GM18498 (cell line): ENCODE measurements at regions not wholly inside any gene's neighbourhood (a gene's known extent, or its start where the extent isn't known, plus 50 kb on each side); places are given as distances from the start of the nearest gene placed in this dataset.

Experiments
- ATAC-seq: cut with Tn5 transposase; IDR thresholded peaks from one replicate; pipeline ENCODE4 v1.9.1; 2021; ENCODE audit warnings: mild to moderate bottlenecking, moderate library complexity; ENCODE audit not compliant: unreplicated experiment

DNA sequence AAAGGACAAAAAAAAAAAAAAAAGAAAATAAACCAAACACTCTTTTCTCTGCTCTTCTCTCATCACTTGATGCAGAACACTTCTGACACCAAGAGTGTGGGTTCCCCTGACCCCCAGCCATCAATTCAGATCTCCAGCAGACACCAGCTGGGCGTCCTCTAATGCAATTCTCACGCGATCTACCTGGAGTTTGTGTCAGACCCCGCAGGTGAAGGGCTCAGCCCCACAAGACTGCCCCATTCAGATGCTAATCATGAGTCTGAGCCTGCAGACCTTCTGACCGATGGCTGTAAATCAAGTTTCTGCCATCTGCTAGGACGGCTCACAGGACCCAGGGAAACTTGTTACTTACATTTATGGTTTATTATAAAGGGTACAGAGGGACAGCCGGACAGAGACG, 133.6 kb upstream of the C1orf174 start:
- no peak for ATAC-seq

DNA sequence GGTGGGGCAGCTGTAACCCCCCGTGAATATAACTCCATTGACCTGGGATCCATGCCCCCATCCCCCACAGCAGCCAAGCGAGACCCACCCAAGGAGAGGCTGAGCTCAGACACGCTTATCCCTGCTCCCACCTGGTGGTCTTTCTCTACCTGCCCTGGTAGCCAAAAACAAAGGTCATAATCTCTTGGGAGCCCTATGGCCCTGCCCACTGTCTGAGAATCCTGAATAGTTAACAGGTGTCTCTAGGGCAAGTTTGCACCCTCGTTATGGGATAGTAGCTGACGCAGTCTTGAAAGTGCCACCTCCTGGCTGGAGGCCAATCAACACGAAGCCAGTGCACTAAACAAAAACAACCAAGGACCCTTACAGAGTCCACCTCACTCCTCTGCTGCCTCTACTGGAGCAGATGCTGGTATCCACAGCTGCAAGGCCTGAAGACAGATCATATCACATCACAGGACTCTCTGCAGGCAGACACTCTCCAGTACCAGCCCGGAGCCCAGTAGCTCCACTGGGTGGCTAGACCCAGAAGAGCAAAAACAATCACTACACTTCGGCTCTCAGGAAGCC, 134.3 kb upstream of the C1orf174 start:
- ATAC-seq: no peak

DNA sequence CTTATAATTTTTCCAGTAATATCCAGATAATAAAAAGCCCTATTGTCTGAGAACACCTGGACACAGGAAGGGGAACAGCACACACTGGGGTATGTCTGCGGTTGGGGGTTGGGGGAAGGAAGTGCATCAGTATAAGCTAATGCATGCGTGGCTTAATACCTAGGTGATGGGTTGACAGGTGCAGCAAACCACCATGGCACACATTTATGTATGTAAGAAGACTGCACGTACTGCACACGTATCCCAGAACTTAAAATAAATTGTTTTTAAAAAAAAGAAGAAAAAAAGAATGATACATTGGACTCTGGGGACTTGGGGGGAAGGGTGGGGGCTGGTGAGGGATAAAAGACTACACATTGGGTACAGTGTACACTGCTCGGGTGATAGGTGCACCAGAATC, 144.9 kb upstream of the C1orf174 start:
- ATAC-seq: no peak

DNA sequence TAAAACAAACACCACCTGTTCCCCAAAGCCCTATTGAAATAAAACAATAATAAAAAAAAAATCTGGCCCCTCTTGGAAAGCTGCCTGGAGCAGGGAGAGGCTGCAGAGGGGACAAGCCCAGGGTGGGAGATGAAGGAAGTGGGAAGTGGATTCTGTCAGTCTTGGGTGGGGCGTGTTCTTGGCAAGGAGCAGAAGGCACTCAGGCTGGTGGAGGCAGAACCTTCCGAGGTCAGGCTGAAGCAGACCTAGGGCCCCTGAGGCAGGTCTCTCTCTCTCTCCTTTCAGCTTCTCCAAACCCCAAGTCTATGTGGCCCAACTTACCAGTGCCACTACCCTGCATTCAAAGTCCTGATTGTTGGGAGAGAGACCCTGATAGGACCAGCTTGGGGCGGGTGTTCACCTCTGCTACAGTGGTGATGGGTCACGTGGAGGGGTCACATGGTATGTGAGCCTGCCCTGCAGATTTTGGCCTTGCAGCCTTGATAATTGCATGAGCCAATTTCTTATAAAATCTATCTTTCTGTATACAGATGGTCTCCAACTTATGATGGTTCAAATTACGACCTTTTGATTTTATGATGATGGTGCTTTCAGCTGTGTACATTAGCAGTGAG, 145.4 kb upstream of the C1orf174 start:
- no peak for ATAC-seq

DNA sequence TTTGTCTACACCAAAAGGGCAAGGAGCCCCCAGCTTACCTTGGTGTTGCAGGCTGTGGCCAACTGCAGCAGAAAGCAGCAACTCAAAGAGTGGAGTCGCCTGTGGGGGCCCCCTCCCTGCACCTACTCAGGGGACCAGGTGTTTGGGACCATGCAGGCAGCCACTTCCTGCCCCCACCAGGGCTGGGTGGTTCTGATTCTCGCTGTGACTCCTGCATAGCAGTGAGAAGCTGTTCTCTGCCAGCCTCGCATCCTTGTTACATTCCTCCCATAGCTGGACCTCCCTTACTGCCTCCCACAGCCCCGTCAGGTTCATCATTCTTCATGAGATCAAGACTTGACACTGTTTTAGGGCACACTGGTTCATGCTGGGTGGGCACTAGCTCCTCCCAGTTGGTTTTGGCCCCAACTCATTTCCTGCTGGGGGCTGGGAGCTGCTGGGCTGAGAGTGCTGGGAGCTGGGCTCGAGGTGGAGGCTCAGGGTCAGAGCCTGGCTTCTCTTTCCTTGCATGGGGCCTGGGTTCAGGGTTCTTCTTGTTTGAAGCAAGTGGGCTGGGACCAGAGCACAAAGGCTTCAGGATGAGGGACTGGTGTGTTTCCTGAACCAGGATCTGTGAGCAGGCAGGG, 146.9 kb upstream of the C1orf174 start:
- no peak for ATAC-seq

DNA sequence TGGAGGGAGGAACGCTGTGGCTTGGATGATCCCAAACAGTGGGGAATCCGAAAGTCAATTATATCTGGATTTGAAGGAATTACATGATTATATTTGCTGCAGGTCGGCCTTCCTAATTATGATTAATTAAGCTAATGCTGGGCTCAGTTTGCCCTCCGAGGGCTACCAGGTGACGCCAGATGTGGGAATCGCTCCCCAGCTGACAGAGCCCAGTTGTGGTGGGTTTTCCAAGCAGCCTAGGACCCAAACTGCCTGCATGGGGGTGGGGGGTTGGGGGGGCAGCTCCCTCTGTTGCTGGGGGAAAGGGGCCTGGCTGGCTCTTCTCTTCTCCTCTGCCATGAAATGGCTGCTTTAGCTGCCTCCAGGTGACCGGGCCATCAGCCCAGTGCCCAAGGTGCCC, 147.6 kb upstream of the C1orf174 start:
- ATAC-seq: no peak

DNA sequence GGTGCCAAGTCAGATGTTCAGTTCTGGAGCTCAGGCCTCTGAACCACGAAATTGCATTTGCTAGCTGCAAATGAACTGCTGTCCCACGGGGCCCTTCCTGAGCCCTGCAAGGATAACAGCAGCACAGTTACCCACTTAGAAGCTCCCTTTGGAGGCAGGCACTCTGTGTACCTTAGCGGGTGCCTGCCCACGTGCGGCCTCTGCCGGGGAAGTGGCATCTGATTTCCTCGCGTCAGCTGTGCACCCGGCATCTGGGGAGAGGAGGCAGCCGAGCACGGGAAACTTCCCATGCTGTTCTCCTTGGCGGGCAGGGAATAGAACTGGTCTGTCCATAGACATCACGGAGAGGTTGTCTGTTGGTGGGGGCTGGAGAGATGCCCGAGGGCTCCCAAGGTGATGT, 148.0 kb upstream of the C1orf174 start:
- ATAC-seq: no peak

DNA sequence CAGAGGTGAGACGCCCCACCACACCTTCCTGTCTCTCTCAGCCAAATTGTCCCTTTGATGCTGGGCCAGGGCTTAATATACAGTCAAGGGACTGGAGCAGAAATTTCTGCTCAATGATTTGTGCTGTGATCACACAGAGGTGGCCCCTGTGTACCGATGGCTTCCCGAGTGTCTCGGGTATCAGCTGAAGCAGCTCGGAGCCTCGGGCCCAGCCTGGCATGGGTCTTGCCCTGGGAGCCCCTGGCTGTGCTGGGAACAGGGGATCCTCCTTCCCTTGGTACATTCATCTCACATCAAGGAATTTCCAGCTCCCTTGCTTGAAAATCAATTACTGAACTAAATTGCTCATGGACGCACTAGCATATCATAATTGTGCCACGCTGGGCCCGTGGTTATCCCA, 148.8 kb upstream of the C1orf174 start:
- ATAC-seq: no peak

DNA sequence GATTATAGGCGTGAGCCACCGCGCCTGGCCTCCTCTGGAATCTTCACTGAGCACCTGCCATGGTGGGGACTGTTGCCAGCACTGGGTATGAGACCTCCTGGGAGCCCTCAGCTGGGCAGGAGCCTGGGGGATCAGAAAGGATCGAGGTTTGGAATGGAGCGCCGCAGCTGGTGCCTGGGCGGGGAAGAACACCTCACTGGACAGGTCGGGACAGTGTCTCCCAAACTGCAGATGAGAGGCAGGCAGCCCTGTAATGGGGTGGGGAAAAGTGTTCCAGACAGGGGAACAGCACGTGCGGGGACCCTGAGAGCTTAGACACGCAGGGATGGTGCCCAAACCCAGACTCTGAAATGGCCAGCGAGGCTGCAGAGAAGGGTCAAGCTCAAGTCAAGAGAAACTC, 150.9 kb upstream of the C1orf174 start:
- no peak for ATAC-seq

DNA sequence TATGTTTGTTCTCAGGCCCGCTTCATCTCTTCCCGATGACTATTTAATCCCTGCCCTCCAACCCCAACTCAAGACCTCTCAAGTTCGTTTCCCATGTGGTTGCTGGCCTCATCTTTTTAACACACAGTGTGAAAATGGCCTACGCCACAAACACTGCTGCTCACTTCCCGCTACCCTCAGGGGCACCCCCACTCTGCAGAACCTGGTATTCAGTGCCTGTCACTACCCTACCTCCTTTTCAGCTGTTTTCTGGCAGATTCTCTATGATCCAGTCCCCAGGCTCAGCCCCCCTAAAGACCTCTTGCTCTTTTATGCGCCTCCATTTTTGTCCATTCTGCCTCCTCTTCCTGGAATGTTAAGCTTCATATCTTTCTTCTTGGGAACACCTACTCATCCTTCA, 152.6 kb upstream of the C1orf174 start:
- ATAC-seq: no peak

DNA sequence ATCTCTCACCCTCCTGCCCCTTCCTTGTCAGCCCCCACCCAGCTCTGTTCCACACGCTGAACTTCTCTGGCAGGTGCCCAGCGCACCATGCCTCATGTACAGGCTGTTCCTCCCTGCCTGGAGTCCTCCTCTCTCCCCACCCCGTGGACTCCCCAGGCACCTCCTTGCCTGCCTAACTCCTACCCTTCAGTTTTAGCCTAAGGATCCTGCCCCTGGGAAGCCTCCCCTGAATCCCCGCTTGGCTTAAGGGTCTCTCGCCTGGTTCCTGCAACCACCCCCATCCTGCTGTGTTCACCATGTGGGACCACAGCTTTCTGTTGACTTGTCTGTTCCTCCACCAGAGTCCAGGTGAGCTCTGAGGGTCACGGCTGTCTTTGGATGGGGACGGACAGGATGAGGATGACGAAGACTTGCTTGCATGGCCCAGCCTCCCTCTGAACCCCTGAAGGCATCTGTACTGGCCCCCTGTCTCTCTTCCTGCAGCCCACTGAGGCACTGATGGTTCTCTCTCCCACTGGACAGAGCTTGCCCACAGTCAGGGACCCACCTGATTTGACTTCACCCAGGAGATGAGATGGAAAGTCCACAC, 153.2 kb upstream of the C1orf174 start:
- no peak for ATAC-seq

DNA sequence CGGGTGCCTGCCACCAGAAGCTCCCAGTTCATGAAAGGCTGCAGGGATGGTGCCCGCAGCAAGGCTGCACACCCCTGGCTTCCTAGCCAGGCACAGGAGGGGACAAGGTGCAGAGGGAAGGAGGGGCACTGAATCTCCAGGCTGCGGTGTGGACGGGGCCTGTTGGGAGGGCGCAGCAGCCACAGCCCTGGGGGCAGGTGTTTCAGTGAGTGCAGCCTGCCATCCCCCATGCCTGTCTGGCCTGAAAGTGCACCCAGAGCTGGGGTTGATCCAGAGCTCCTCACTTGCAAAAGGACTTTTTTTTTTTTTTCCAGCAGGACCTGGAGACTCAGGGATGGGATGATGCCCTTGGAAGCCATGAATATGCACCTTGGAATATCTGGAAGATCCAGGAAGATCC, 153.7 kb upstream of the C1orf174 start:
- no peak for ATAC-seq

DNA sequence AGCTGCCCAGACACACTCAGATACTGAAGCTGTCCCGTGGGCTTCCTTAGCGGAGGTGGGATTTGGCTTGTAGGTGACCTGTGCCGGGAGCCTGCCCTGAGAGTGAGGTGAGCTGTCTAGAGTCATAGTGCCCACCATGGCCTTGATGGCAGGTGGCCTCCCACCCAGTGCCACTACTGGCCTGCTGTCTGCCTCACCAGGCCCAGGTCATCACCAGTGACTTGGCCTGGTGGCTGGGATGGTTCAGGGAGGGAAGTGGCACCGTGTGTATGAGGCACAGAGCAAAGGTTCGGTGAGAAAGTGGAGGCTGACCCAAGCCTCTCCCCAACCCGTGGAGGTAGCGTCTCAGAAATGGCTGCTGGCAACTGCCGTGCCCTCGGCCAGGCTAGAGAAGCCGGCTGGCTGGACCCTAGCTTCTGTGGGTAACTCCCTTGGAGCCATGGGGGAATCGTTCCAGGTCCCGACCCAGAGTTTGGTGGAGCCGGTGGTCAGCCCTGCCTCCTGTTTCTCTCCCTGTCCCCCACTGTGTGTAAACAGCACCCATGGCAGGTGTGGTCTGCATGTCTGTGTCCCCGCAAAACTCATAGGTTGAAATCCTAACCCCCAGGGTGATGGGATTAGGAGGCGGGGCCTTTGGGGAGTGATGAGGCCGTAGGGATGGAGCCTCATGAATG, 155.4 kb upstream of the C1orf174 start:
- no peak for ATAC-seq

DNA sequence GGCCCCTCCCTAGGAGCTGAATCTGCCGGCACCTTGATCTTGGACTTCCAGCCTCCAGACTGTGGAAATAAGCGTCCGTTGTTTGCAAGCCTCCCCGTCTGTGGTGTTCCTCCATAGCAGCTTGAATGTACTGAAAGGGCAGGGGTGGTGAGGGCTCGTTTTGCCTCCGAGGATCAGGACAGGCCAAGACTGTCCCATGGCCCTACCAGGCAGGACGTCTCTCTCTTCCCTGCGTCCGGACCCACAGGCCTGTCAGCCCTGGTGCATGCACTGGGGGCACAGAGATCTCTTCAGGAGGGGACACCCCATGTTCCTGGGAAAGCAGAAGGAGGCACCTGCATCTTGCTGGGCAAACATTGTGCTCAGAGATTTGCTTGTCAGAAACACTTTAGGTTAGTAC, 156.3 kb upstream of the C1orf174 start:
- ATAC-seq: no peak

DNA sequence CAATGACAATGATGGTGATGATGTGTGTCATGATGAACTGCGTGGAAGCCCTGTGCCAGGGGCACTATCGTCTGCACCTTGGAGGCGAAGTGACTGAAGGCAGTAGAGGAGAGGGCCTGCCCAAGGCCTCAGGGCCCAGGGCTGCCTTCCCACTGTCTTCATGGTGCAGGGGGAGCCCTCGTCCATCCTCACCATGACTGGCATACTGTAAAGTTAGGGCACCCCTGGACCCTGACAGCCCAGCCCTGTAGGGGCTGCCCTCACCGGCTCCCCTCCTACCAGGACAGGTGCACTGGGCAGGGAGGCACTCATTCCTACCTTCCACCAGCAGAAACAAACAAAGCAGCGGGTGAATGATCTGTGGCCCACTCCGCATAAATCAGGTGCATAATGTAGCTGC, 156.9 kb upstream of the C1orf174 start:
- no peak for ATAC-seq

DNA sequence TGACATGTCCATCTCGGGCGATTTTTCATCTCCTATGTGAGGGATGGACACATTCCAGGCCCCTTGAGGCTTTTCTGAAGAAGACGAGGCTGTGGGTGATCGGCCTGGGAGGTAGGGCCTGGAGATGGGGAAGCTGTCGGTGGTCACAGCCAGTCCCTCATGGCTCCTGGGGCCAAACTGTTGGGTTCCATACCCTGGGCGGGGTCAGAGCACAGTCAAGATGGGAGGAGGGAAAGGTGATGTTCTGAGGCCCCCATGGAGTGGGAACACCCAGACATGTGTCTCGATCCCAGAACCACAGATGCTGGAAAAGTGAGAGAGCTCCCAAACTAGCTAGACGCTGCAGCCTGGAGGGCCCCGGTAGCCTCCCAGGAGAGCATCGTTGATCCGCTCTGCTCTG, 157.5 kb upstream of the C1orf174 start:
- no peak for ATAC-seq

DNA sequence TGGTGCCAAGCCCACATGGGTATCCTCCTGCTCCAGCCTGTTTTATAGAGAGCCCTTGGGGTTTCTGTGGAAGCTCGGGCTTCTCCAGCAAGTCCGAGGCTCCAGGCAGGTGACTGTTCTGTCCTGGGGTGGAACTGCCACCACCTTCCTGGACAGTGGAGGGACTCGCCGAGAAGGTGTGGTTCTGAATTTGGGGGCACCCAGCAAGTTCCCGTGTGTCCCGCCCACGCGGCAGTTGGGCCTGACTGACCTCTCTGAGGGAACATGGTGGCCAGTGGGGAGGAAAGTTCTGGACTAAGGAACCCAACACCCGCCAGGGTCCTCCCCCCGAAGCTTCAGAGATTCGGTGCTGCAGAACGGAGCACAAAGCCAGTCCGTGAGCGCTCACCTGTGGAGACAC, 158.1 kb upstream of the C1orf174 start:
- no peak for ATAC-seq

DNA sequence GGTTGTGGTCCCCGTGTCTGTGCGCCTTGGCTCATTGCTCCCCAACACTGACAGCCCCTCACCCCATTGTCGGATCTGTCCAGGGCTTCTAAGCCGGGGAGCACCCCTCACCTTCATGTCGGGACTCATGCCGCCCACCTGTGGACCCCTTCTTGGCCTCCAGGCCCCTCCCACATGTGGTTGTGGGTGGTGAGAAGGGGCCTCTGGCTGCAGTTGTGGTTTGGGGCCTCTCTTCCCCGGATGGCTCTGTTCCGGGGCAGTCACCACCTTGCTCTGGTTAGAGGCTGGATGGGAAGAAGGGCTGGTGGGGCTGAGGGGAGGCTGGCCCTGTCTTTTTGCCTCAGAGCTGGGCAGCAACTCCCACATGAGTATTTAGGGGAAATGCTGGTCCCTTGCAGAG, 158.6 kb upstream of the C1orf174 start:
- no peak for ATAC-seq

DNA sequence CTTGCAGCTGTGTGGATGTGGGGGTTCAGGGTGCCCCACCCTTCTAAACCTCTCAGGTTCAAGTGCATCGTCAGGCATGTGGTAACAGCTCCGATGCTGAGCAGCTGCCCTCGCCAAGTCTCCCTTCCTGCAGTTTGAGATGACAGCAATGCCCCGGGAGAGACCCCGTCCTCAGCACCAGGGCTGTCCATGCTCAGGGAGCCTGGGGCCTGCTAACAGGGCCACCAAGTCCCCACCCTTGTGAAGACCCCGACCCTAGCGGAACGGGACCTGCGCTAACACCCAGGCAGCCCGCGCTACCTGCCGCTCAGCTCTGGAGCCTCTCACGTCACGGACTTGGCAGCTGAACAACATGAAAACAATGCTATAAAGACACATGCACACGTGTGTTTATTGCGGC, 159.2 kb upstream of the C1orf174 start:
- ATAC-seq: no peak

DNA sequence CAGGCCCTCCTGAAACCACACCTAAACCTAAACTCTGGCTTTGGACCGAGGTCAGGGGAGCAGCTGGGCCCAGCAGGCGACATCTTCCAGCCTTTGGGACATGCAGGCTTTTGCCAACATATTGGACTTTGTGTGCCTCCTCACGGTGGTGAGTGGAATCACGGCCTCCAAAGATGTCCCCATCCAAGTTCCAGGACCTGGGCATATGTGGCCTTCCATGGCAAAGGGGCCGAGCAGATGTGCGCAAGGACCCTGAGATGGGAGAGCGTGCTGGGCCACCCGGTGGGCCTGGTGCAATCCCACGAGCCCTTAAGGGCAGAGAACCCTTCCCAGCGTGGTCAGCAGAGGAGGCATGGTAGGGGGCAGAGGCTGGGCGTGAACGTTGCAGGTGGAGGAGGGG, 160.8 kb upstream of the C1orf174 start:
- ATAC-seq: no peak

DNA sequence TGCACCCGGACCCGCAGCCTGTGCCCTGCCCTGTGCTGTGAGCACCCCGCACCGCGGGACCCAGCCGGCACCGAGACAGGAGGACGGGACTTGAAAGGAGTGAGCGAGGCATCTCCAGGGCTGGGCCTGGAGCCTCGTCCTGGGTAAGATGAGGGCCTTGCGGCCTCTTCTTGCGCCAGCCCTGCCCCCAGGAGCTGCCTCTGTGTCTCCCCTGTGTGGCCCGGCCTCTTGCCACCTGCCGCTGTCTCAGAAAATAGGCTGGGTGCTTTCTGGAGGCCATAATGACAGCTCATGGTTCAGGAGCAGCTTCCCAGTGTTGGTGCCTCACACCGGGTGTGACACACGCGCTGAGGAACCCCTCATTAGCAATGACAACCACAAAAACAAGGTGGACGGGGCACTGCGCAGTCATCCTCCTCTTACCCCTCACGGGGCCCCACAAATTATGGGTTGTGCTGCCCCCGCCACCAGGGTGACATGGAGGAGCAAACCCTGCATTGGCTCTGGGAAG, 161.5 kb upstream of the C1orf174 start:
- no peak for ATAC-seq

DNA sequence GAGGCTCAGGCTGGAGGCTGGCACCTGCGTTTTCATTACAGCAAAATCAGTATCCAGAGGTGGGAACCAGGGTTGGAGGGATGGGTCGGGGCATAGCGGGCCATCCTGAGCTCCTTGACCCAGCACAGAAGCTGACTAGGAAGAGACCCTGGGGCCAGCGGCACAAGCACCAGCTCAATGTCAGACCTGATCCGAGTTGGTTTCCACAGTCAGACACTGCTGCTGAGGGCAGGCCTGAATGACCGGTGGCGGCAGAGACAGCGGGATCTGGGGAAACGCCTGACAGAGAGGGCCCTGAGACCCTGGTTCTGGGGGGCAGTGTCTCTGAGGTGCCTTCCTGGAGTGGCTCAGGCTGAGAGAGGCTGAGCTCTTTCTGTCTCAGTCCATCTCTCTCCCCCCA, 162.0 kb upstream of the C1orf174 start:
- ATAC-seq: no peak
